Erythroblast (primary cell): ENCODE measurements at regions not wholly inside any gene's neighbourhood (a gene's known extent, or its start where the extent isn't known, plus 50 kb on each side); places are given as distances from the start of the nearest gene placed in this dataset.

Experiments used
- DNase-seq, 2 experiments: peaks; one replicate each; lab custom pipeline; 2025; lab: John Stamatoyannopoulos, UW
- GATA1 ChIP-seq: IDR thresholded peaks from 2 replicates; pipeline ENCODE4 v1.6.1; 2011; ENCODE audit warnings: low read depth, mild to moderate bottlenecking, control low read depth, low read length, moderate library complexity
- POLR2A ChIP-seq: IDR thresholded peaks from 2 replicates; pipeline ENCODE4 v1.6.1; 2011; ENCODE audit warnings: mild to moderate bottlenecking, low read length

- no peak for TF ChIP-seq POLR2A
- TF ChIP-seq GATA1, result no peak
- DNase-seq, result no peak
Measured at GRCh38 chrX:39313146-39313545, 511.9 kb downstream of the MID1IP1 start.

DNA sequence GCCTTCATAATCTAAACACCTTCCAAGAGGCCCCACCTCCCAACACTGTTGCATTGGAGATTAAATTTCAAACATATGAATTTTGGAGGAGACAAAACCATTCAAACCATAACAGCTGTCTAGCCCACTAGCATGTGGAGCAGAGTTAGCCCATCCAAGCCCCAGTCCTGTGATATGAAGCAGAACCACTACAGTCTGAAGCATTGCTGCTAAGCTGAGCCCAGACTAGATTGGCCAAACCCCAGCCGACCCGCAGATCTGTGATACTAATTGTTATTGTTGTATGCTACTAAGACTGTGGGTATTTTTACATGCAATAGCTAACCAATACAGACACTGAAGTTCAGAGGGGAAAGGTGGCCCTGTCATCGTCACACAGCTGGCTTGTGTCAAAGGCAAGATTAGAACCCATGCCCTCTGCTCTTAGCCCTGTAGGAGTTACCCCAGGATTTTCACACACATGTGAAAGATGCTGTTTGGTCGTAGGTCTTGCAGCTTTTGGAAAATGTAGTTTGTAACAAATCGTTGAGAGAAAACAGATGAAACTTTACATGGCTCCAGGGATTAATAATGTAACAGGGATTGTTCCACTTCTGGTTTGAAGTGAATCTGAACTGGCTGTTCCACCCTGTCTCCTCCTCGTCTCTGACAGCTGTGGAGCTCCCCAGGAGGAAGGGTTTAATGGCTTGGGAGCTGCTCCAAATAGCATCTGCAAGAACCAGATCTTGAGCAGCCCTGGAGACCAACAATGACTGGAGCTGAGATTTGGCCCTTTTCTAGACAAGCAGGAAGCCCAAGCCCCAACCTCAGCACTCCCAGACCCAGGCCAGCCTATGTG lies 517.5 kb downstream of the MID1IP1 start:
- DNase-seq, result no peak
- TF ChIP-seq POLR2A (no peak), GATA1 (no peak)

- TF ChIP-seq GATA1 (no peak), POLR2A (no peak)
- DNase-seq, result no peak
Measured at GRCh38 chrX:39320165-39320564, 518.9 kb downstream of the MID1IP1 start.

DNA sequence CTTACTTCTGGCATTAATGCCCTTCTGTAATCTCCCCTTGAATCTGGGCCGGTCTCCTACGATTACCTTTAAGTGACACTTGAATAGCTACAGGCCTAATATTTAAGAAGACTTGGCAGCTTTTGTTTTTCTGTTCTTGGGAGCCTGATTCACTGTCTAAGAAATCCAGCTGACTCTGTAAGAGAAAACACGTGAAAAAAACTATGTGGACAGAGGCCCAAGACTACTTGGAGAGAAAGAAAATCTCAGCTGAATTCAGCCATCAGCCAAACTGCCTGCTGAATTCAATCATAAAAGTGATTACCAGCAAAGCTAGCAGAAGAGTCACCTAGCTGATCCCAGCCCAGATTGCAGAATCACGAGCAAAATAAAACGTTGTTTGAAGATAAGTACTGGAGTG lies 521.2 kb downstream of the MID1IP1 start:
- no peak for DNase-seq
- TF ChIP-seq GATA1, result no peak
- TF ChIP-seq POLR2A, result no peak

- TF ChIP-seq GATA1 (no peak), POLR2A (no peak)
Measured at GRCh38 chrX:39324233-39324930, 523.1 kb downstream of the MID1IP1 start.

GRCh38 chrX:39327255-39327654 lies 526.0 kb downstream of the MID1IP1 start:
- TF ChIP-seq POLR2A (no peak), GATA1 (no peak)
- no peak for DNase-seq

More at GRCh38 chrX:39324233-39324930, 523.1 kb downstream of the MID1IP1 start:
- DNase-seq, result no peak

DNA sequence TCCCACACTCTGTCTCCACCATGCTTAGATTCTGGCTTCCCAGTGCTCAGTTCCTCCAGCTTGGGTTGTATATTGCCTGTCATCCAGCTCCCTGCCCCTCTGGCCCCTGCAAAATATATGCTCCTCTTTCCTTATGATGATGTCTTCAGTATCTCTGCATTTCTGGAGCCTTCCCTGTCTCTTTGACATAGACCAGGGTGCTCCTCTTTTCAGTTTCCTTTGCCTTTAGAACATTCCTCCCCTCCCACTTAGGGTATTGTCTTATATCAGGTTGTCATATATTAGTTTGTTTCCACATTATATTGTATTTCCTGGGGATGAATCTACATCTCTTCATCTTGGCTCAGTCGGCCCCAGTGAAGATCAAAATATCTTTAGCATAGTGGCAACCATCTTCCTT lies 526.4 kb downstream of the MID1IP1 start:
- TF ChIP-seq POLR2A (no peak), GATA1 (no peak)
- DNase-seq, result no peak

GRCh38 chrX:39328661-39329060 lies 527.4 kb downstream of the MID1IP1 start:
- no peak for DNase-seq

GRCh38 chrX:39331082-39331704 lies 529.9 kb downstream of the MID1IP1 start:
- no peak for DNase-seq
- TF ChIP-seq POLR2A, result no peak
- TF ChIP-seq GATA1, result no peak

More at GRCh38 chrX:39328661-39329060, 527.4 kb downstream of the MID1IP1 start:
- no peak for TF ChIP-seq GATA1
- no peak for TF ChIP-seq POLR2A

DNA sequence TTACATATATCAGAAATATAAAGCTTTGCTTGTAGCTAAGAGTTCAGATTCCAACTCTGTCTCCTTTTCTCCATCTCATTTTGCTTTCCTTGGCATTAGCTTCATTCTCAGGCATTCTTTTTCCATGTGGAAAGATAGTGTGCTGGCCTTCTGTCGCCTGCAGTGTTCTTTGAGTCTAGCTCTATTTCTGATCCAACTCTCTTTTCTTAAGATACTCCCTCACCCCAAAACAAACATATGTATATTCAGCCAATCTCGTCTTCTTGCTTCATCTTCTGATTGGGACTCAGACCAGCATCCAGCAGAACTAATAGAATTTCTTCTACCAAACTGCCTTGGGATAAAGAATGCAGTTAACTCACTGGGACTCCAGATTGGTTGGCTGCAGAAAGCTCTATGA lies 532.2 kb downstream of the MID1IP1 start:
- DNase-seq, result no peak
- TF ChIP-seq POLR2A (no peak), GATA1 (no peak)

DNA sequence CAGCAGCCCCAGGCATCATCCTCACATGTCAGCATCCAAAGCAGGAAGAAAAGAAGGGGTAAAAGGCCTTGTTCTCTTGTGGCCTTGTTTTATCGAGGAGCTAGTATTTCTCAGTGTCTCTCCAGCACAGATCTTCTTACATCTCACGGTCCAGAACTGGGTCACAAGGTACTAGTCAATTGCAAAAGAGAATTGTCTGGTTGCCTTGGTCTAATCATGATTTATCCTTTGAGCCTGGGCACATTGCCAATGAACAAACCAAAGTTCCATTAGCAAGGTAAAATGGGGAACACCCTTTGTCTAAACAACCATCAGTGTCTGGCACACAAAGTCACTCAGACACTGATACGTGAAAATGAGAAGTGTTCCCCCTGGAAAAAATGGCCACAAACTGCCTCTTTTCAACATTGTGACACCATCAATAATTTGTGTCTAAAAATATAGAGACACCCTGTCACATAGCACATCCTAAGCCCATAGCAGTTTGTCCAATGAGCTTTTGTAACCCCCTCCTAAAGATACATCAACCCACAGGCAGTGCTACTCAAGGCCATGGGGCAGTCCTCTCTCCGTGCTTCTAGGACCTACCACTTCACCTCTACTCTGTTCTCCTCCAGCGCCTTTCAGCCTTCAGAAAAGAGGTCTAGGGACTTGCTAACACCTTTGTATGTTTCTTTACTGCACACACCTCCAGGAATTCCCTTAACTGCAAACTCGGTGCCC lies 534.4 kb downstream of the MID1IP1 start:
- DNase-seq, result no peak
- no peak for TF ChIP-seq GATA1
- TF ChIP-seq POLR2A, result no peak

DNA sequence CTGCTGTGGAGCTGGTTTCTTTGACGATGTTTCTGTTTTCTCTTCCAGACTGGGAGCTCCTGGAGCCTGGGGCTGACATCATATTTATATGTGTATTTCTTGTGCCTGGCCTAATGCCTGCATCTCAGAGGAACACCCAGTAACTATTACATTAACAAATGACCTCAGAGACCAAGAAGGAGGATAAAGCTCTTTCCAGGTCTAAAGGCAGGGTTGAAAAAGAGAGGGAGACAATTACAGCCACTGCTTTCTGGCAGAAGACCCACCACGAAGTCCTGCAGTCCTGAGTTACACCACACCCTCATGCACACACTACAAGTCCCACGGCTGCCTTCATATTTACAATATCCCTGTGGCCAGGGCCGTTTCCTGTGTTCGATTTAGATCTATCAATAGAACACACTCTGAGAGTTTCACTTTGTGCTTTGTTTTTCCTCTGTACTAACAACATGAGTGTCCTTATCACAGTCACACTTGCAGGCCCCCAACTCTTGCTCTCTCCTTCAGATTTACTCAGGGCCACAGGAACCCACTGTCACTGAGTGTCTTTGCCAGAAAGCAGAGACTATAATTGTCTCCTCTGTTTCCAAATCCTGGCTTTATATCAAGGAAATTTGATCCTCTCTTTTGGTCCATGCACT lies 535.5 kb downstream of the MID1IP1 start:
- DNase-seq, result no peak

GRCh38 chrX:39337451-39337850 lies 536.2 kb downstream of the MID1IP1 start:
- TF ChIP-seq GATA1 (no peak), POLR2A (no peak)
- no peak for DNase-seq

More for the DNA sequence above, 535.5 kb downstream of the MID1IP1 start:
- TF ChIP-seq GATA1 (no peak), POLR2A (no peak)
